ENCODE measurements at regions not wholly inside any gene's neighbourhood (a gene's known extent, or its start where the extent isn't known, plus 50 kb on each side); places are given as distances from the start of the nearest gene placed in this dataset.

GRCh38 chr1:79550402-79550801 is 543.9 kb upstream of the ADGRL4 start:
- Histone ChIP-seq H3K27me3 (ENCODE audit: insufficient read depth, poor library complexity, severe bottlenecking) (no peaks in the 10 kb centered on the region), H3K27ac (replicated peaks) (no peak overlapping the region), H3K4me3 (replicated peaks; ENCODE audit: insufficient read depth, low read length) (no peak overlapping the region)
- no peak for DNase-seq (ENCODE audit: low read depth in 1 of 2, low spot score in 1 of 2)
- TF ChIP-seq, protein P1, sequence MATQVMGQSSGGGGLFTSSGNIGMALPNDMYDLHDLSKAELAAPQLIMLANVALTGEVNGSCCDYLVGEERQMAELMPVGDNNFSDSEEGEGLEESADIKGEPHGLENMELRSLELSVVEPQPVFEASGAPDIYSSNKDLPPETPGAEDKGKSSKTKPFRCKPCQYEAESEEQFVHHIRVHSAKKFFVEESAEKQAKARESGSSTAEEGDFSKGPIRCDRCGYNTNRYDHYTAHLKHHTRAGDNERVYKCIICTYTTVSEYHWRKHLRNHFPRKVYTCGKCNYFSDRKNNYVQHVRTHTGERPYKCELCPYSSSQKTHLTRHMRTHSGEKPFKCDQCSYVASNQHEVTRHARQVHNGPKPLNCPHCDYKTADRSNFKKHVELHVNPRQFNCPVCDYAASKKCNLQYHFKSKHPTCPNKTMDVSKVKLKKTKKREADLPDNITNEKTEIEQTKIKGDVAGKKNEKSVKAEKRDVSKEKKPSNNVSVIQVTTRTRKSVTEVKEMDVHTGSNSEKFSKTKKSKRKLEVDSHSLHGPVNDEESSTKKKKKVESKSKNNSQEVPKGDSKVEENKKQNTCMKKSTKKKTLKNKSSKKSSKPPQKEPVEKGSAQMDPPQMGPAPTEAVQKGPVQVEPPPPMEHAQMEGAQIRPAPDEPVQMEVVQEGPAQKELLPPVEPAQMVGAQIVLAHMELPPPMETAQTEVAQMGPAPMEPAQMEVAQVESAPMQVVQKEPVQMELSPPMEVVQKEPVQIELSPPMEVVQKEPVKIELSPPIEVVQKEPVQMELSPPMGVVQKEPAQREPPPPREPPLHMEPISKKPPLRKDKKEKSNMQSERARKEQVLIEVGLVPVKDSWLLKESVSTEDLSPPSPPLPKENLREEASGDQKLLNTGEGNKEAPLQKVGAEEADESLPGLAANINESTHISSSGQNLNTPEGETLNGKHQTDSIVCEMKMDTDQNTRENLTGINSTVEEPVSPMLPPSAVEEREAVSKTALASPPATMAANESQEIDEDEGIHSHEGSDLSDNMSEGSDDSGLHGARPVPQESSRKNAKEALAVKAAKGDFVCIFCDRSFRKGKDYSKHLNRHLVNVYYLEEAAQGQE (IDR thresholded peaks at IDR 0.05; ENCODE audit: insufficient replicate concordance, low read depth), result no peak
- TF ChIP-seq, protein P2, sequence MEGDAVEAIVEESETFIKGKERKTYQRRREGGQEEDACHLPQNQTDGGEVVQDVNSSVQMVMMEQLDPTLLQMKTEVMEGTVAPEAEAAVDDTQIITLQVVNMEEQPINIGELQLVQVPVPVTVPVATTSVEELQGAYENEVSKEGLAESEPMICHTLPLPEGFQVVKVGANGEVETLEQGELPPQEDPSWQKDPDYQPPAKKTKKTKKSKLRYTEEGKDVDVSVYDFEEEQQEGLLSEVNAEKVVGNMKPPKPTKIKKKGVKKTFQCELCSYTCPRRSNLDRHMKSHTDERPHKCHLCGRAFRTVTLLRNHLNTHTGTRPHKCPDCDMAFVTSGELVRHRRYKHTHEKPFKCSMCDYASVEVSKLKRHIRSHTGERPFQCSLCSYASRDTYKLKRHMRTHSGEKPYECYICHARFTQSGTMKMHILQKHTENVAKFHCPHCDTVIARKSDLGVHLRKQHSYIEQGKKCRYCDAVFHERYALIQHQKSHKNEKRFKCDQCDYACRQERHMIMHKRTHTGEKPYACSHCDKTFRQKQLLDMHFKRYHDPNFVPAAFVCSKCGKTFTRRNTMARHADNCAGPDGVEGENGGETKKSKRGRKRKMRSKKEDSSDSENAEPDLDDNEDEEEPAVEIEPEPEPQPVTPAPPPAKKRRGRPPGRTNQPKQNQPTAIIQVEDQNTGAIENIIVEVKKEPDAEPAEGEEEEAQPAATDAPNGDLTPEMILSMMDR (IDR thresholded peaks at IDR 0.05; ENCODE audit: insufficient read depth, low read length), result no peak
- TF ChIP-seq POLR2AphosphoS5 (IDR thresholded peaks at IDR 0.05; ENCODE audit: low read depth) (no peak), SPI1 (IDR thresholded peaks at IDR 0.05; ENCODE audit: borderline replicate concordance, low read depth) (no peak), GABPA (IDR thresholded peaks at IDR 0.05; ENCODE audit: low read depth) (no peak)

DNA sequence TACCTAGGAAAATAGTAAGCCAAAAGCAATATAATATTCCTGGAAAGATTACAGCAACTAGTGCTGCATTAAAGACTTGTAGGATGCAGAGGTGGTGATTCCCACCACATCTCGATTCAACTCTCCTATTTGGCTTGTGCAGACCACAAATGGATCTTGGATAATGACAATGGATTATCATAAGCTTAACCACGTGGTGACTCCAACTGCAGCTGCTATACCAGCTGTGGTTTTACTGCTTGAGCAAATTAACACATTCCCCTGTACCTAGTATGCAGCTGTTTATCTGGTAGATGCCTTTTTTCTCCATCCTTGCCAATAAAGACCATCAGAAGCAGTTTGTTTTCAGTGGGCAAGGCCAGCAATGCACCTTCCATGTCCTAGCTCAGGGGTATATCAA is 542.7 kb upstream of the ADGRL4 start:
- TF ChIP-seq, protein P2 (IDR thresholded peaks at IDR 0.05; ENCODE audit: insufficient read depth, low read length), result no peak
- TF ChIP-seq POLR2AphosphoS5 (IDR thresholded peaks at IDR 0.05; ENCODE audit: low read depth), result no peak
- TF ChIP-seq, protein P1 (IDR thresholded peaks at IDR 0.05; ENCODE audit: insufficient replicate concordance, low read depth), result no peak
- TF ChIP-seq SPI1 (IDR thresholded peaks at IDR 0.05; ENCODE audit: borderline replicate concordance, low read depth), result no peak
- TF ChIP-seq GABPA (IDR thresholded peaks at IDR 0.05; ENCODE audit: low read depth), result no peak
- Histone ChIP-seq H3K27ac (replicated peaks) (no peak overlapping the region), H3K4me3 (replicated peaks; ENCODE audit: insufficient read depth, low read length) (no peak overlapping the region), H3K27me3 (ENCODE audit: insufficient read depth, poor library complexity, severe bottlenecking) (no peaks in the 10 kb centered on the region)
- DNase-seq (ENCODE audit: low read depth in 1 of 2, low spot score in 1 of 2), result no peak

DNA sequence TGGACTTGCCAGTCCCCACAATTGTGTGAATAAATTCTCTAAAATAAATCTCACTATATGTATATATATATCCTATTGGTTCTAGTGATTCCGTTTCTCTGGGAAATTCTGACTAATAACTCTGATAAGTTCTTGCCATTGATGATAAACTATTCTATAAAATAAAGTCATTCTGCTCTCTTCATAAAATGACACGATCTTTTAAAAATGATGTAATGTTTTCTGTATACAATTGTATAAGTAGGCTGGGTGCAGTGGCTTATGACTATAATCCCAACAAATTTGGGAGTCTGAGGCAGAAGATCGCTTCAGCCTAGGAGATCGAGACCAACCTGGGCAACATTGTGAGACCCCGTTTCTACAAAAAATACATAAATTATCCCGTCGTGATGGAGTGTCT is 541.0 kb upstream of the ADGRL4 start:
- H3K27ac ChIP-seq (replicated peaks), result no peak overlapping the region
- H3K4me3 ChIP-seq (replicated peaks; ENCODE audit: insufficient read depth, low read length), result no peak overlapping the region
- no peaks in the 10 kb centered on the region for H3K27me3 ChIP-seq (ENCODE audit: insufficient read depth, poor library complexity, severe bottlenecking)
- TF ChIP-seq POLR2AphosphoS5 (IDR thresholded peaks at IDR 0.05; ENCODE audit: low read depth) (no peak), SPI1 (IDR thresholded peaks at IDR 0.05; ENCODE audit: borderline replicate concordance, low read depth) (no peak), GABPA (IDR thresholded peaks at IDR 0.05; ENCODE audit: low read depth) (no peak)
- TF ChIP-seq, protein P2 (IDR thresholded peaks at IDR 0.05; ENCODE audit: insufficient read depth, low read length), result no peak
- TF ChIP-seq, protein P1 (IDR thresholded peaks at IDR 0.05; ENCODE audit: insufficient replicate concordance, low read depth), result no peak
- no peak for DNase-seq (ENCODE audit: low read depth in 1 of 2, low spot score in 1 of 2)
